ENCODE measurements at regions not wholly inside any gene's neighbourhood (a gene's known extent, or its start where the extent isn't known, plus 50 kb on each side); places are given as distances from the start of the nearest gene placed in this dataset.
"Not testable (repeated sequence)": the region's sequence is repeated elsewhere in the genome, so short reads cannot be mapped to it uniquely, and the experiment has no call there.

- no peak for DNase-seq (ENCODE audit: low read depth)
- Histone ChIP-seq H3K36me3 (ENCODE audit: control insufficient read depth, insufficient read depth, low read length) (no peaks in the 10 kb centered on the region), H3K27me3 (ENCODE audit: control insufficient read depth, insufficient read depth, low read length) (no peaks in the 10 kb centered on the region), H3K4me3 (ENCODE audit: low read depth, low read length) (no peak overlapping the region)
- POLR2A ChIA-PET = no interaction called here
- no peak for TF ChIP-seq CTCF (IDR thresholded peaks at IDR 0.05; ENCODE audit: insufficient read depth, low read depth, low read length)
- CTCF ChIA-PET = interaction anchor here (0.9 to 2.7 kb wide), 4 partner anchors 9 to 1021 kb away, joined by 3 to 17 read pairs (median 3); partner anchors contain the start of gene GRIN2A
Measured at GRCh38 chr16:9160551-9160911, 69.1 kb downstream of the HAPSTR1 start.

- DNase-seq (ENCODE audit: low read depth) = no peak
- TF ChIP-seq CTCF (IDR thresholded peaks at IDR 0.05; ENCODE audit: insufficient read depth, low read depth, low read length) = no peak
- Histone ChIP-seq H3K4me3 (ENCODE audit: low read depth, low read length) (no peak overlapping the region), H3K27me3 (ENCODE audit: control insufficient read depth, insufficient read depth, low read length) (no peaks in the 10 kb centered on the region), H3K36me3 (ENCODE audit: control insufficient read depth, insufficient read depth, low read length) (no peaks in the 10 kb centered on the region)
- CTCF ChIA-PET = interaction anchor here (1.3 kb wide), 1 partner anchor 1344 kb away, joined by 3 read pairs; no protein-coding TSS in a partner anchor
- POLR2A ChIA-PET = no interaction called here
Measured at GRCh38 chr16:9165681-9166080, 74.2 kb downstream of the HAPSTR1 start.

DNA sequence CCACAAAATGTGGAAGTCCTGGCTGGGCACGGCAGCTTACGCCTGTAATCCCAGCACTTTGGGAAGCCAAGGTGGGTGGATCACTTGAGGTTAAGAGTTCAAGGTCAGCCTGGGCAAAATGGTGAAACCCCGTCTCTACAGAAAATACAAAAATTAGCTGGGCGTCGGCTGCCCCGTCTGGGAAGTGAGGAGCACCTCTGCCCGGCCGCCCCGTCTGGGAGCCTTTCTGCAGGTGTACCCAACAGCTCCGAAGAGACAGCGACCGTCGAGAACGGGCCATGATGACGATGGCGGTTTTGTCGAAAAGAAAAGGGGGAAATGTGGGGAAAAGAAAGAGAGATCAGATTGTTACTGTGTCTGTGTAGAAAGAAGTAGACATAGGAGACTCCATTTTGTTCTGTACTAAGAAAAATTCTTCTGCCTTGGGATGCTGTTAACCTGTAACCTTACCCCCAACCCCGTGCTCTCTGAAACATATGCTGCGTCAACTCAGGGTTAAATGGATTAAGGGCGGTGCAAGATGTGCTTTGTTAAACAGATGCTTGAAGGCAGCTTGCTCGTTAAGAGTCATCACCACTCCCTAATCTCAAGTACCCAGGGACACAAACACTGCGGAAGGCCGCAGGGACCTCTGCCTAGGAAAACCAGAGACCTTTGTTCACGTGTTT lies 75.0 kb downstream of the HAPSTR1 start:
- CTCF ChIA-PET = interaction anchor here (1.3 kb wide), 1 partner anchor 1343 kb away, joined by 3 read pairs; no protein-coding TSS in a partner anchor
- H3K4me3 ChIP-seq (ENCODE audit: low read depth, low read length); POLR2A ChIA-PET; H3K27me3 ChIP-seq (ENCODE audit: control insufficient read depth, insufficient read depth, low read length); H3K36me3 ChIP-seq (ENCODE audit: control insufficient read depth, insufficient read depth, low read length); DNase-seq (ENCODE audit: low read depth): not testable (repeated sequence)

DNA sequence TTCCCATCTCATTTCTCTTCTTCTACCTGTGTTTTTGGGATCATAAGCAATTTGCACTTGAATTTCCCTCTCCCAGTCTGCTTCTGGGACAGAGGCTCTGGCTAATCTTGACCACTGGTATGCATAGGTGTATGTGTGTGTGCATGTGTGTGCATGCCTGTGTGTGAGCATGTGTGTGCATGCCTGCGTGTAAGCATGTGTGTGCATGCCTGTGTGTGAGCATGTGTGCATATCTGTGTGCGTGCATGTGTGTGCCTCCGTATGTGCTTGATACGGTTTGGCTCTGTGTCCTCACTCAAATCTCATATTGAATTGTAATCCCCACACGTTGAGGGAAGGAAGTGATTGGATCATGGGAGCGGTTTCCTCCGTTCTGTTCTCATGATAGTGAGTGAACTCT lies 77.7 kb downstream of the HAPSTR1 start:
- DNase-seq (ENCODE audit: low read depth) = no peak
- H3K27me3 ChIP-seq (ENCODE audit: control insufficient read depth, insufficient read depth, low read length) = no peaks in the 10 kb centered on the region
- no peak overlapping the region for H3K4me3 ChIP-seq (ENCODE audit: low read depth, low read length)
- no peaks in the 10 kb centered on the region for H3K36me3 ChIP-seq (ENCODE audit: control insufficient read depth, insufficient read depth, low read length)
- ChIA-PET CTCF (no interaction called here), POLR2A (no interaction called here)
- no peak for TF ChIP-seq CTCF (IDR thresholded peaks at IDR 0.05; ENCODE audit: insufficient read depth, low read depth, low read length)

DNA sequence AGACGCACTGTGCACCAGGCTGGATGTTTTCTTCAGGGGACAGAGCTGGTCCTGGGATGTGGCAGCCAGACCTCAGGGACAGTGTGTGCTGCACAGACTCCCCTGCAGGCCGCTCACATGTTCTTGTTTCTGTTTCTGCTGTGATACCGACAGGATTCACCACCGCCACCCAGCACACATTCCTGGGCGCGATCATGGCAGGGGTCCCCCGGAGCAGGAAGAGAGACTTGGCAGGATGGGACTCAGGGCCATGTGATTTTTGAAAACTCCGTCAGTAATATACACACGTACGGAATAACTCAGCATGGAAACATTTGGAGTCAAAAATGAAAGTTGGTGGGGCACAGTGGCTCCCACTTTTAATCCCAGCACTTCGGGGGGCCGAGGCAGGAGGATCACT lies 79.0 kb downstream of the HAPSTR1 start:
- Histone ChIP-seq H3K27me3 (ENCODE audit: control insufficient read depth, insufficient read depth, low read length) (no peaks in the 10 kb centered on the region), H3K36me3 (ENCODE audit: control insufficient read depth, insufficient read depth, low read length) (no peaks in the 10 kb centered on the region), H3K4me3 (ENCODE audit: low read depth, low read length) (peak overlapping the region; percentile 33)
- no peak for DNase-seq (ENCODE audit: low read depth)
- ChIA-PET CTCF (interaction anchor here (0.6 to 1.0 kb wide), 3 partner anchors 11 to 31 kb away, joined by 3 to 6 read pairs (median 3); no protein-coding TSS in a partner anchor), POLR2A (no interaction called here)
- no peak for TF ChIP-seq CTCF (IDR thresholded peaks at IDR 0.05; ENCODE audit: insufficient read depth, low read depth, low read length)

Data from BJ (cell line).